ENCODE measurements at regions not wholly inside any gene's neighbourhood (a gene's known extent, or its start where the extent isn't known, plus 50 kb on each side); places are given as distances from the start of the nearest gene placed in this dataset.

GRCh38 chr11:87397011-87397865 is 359.5 kb downstream of the TMEM135 start:
- TF ChIP-seq CTCF (IDR thresholded peaks at IDR 0.05): no peak
- no peak for TF ChIP-seq EZH2 (IDR thresholded peaks at IDR 0.05)
